ENCODE measurements at regions not wholly inside any gene's neighbourhood (a gene's known extent, or its start where the extent isn't known, plus 50 kb on each side); places are given as distances from the start of the nearest gene placed in this dataset.

DNA sequence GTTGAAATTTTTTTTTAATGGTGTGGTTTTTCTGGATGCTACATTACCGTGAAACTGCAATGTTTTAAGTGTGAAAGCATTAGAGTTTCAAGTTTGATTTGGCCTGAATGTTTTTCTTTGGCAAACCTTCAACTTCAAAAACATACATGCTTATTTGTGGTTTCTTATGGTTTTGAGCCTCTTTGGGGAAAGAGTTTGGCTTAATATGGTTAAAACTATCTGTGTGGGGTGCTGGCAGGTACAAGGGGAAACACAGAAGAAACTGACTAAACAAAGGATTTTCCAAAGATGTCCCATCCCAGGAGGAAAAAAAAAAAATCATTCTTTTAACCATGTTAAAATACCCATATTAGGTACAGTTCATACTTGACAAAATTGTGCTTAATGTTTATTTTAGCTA lies 121.1 kb downstream of the HGF start:
- no peaks in the 10 kb centered on the region for H3K27me3 ChIP-seq (ENCODE audit: control insufficient read depth, insufficient read depth, low read length)
- no peaks in the 10 kb centered on the region for H3K9me3 ChIP-seq (ENCODE audit: control insufficient read depth, insufficient read depth, low read length)
- H3K36me3 ChIP-seq (ENCODE audit: control insufficient read depth, insufficient read depth, low read length), result no peaks in the 10 kb centered on the region
- H3K9ac ChIP-seq (ENCODE audit: low read depth, low read length), result no peak overlapping the region
- H3K4me3 ChIP-seq (ENCODE audit: low read depth, low read length), result no peak overlapping the region
- H3K4me1 ChIP-seq (ENCODE audit: control insufficient read depth, insufficient read depth, low read length), result no peaks in the 10 kb centered on the region

DNA sequence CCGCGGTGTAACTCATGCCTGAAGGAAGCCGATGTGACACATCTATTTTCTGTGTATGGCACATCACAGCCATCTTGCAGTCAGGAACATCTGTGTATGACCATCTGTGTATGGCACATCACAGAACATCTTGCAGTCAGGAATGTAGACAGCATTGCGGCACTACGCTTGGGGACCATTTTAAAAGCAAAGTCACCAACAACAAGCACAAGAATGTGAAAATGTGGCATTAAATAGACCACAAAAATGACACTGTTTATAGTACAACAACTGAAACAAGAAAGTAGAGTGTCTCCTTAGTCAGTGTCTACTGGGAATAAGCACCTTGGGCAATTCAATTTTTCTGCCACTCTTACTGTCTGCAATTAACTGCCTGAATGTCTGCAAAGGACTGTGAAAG lies 124.4 kb downstream of the HGF start:
- Histone ChIP-seq H3K4me3 (ENCODE audit: low read depth, low read length) (no peak overlapping the region), H3K4me1 (ENCODE audit: control insufficient read depth, insufficient read depth, low read length) (no peaks in the 10 kb centered on the region), H3K9ac (ENCODE audit: low read depth, low read length) (no peak overlapping the region), H3K27me3 (ENCODE audit: control insufficient read depth, insufficient read depth, low read length) (no peaks in the 10 kb centered on the region), H3K36me3 (ENCODE audit: control insufficient read depth, insufficient read depth, low read length) (no peaks in the 10 kb centered on the region), H3K9me3 (ENCODE audit: control insufficient read depth, insufficient read depth, low read length) (no peaks in the 10 kb centered on the region)

DNA sequence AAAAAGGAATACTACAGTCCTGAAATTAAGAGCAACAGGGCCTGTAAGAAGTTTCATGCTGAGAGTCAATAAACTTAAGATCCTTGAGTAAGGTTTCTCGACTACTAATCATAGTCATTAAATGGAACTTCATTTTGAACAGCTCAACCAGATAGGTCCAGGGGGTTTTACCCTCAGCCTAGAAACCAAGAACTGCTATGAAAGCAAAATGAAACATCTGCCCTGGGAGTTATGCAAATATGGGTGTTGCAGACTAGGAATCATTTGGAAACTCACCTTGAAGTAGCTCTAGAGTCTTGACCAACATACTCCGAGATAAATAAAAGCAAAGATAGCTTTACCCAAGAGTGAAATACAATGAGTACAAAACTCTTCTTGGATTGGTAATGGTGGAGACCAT lies 128.0 kb downstream of the HGF start:
- H3K36me3 ChIP-seq (ENCODE audit: control insufficient read depth, insufficient read depth, low read length), result no peaks in the 10 kb centered on the region
- no peak overlapping the region for H3K4me3 ChIP-seq (ENCODE audit: low read depth, low read length)
- no peaks in the 10 kb centered on the region for H3K9me3 ChIP-seq (ENCODE audit: control insufficient read depth, insufficient read depth, low read length)
- H3K27me3 ChIP-seq (ENCODE audit: control insufficient read depth, insufficient read depth, low read length), result no peaks in the 10 kb centered on the region
- no peaks in the 10 kb centered on the region for H3K4me1 ChIP-seq (ENCODE audit: control insufficient read depth, insufficient read depth, low read length)
- no peak overlapping the region for H3K9ac ChIP-seq (ENCODE audit: low read depth, low read length)

DNA sequence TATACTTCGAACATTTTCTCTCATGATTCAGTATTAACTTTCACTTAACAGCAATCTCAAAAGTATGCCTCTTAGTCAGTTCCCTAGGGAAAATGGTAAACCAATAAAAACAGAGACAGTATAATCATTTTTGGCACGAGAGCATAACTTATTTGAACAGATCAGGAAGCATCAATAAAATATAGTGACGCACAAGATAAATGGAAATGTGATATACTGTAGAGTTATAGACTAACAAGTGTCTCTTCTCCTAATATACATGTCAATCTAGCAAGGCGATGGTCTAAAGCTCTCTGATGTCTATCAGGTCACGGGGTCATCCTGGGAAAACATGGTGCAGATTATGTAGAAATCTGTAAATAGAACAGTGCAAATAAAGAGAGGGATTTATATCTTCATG lies 131.6 kb downstream of the HGF start:
- no peaks in the 10 kb centered on the region for H3K27me3 ChIP-seq (ENCODE audit: control insufficient read depth, insufficient read depth, low read length)
- no peaks in the 10 kb centered on the region for H3K9me3 ChIP-seq (ENCODE audit: control insufficient read depth, insufficient read depth, low read length)
- no peak overlapping the region for H3K4me3 ChIP-seq (ENCODE audit: low read depth, low read length)
- no peak overlapping the region for H3K9ac ChIP-seq (ENCODE audit: low read depth, low read length)
- H3K4me1 ChIP-seq (ENCODE audit: control insufficient read depth, insufficient read depth, low read length), result no peaks in the 10 kb centered on the region
- no peaks in the 10 kb centered on the region for H3K36me3 ChIP-seq (ENCODE audit: control insufficient read depth, insufficient read depth, low read length)

DNA sequence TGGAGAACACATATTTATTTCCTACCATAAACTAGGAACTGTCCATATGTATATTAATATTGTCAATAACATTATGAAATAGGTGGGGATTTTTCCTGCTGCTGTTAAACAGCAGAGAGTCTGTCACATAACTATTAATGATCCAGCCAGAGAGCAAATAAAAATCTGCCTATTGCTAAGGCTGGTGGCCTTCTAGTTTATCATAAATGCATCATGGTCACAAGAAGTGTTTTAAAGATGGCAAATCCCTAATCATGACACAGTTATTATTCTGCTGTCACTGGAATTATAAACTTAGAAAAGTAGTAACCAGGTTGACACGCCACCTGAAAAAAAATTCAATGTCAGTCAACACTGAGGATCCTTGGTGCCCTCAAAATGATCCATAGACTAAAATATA lies 132.3 kb downstream of the HGF start:
- H3K4me1 ChIP-seq (ENCODE audit: control insufficient read depth, insufficient read depth, low read length), result no peaks in the 10 kb centered on the region
- H3K9ac ChIP-seq (ENCODE audit: low read depth, low read length), result no peak overlapping the region
- H3K4me3 ChIP-seq (ENCODE audit: low read depth, low read length), result no peak overlapping the region
- no peaks in the 10 kb centered on the region for H3K27me3 ChIP-seq (ENCODE audit: control insufficient read depth, insufficient read depth, low read length)
- no peaks in the 10 kb centered on the region for H3K9me3 ChIP-seq (ENCODE audit: control insufficient read depth, insufficient read depth, low read length)
- H3K36me3 ChIP-seq (ENCODE audit: control insufficient read depth, insufficient read depth, low read length), result no peaks in the 10 kb centered on the region

DNA sequence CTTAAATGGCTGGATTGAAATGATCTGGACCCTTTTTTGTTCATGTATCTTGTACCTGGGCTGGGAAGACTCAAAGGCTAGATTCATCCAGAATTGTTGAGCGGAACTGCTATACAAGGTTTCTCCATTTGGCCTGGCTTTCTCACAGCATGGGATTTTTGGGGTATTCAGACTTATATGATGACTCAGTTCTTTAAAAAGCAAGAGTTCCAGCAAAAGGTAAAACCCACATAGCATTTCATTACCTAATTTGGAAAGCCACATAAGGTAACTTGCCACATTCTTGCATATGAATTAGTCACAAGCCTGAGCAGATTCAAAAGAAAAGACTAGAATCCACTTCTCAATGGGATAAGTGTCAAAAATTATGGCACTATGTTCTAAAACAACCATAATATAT lies 137.4 kb downstream of the HGF start:
- Histone ChIP-seq H3K36me3 (ENCODE audit: control insufficient read depth, insufficient read depth, low read length) (no peaks in the 10 kb centered on the region), H3K4me3 (ENCODE audit: low read depth, low read length) (no peak overlapping the region), H3K9ac (ENCODE audit: low read depth, low read length) (no peak overlapping the region), H3K27me3 (ENCODE audit: control insufficient read depth, insufficient read depth, low read length) (no peaks in the 10 kb centered on the region), H3K9me3 (ENCODE audit: control insufficient read depth, insufficient read depth, low read length) (no peaks in the 10 kb centered on the region), H3K4me1 (ENCODE audit: control insufficient read depth, insufficient read depth, low read length) (no peaks in the 10 kb centered on the region)

DNA sequence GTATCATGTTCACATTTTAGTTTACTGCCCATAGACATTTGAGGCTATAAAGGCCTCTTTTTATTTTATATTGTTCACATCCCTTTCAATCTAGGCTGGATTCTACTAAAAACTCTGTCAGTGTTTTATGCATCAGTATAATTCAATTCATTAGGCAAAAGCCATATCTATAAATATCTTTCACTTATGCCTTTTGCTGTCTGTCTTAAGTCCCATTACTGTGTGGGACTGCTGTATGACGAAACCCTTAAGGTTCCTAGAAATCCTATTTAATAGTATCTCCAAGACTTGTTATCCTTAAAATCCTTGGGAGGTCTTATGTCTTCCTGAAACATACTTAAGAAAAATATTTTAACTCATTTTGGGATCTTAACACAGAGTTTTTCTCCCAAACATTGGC lies 139.2 kb downstream of the HGF start:
- H3K27me3 ChIP-seq (ENCODE audit: control insufficient read depth, insufficient read depth, low read length), result no peaks in the 10 kb centered on the region
- H3K4me1 ChIP-seq (ENCODE audit: control insufficient read depth, insufficient read depth, low read length), result no peaks in the 10 kb centered on the region
- H3K9me3 ChIP-seq (ENCODE audit: control insufficient read depth, insufficient read depth, low read length), result no peaks in the 10 kb centered on the region
- no peak overlapping the region for H3K4me3 ChIP-seq (ENCODE audit: low read depth, low read length)
- no peaks in the 10 kb centered on the region for H3K36me3 ChIP-seq (ENCODE audit: control insufficient read depth, insufficient read depth, low read length)
- no peak overlapping the region for H3K9ac ChIP-seq (ENCODE audit: low read depth, low read length)

DNA sequence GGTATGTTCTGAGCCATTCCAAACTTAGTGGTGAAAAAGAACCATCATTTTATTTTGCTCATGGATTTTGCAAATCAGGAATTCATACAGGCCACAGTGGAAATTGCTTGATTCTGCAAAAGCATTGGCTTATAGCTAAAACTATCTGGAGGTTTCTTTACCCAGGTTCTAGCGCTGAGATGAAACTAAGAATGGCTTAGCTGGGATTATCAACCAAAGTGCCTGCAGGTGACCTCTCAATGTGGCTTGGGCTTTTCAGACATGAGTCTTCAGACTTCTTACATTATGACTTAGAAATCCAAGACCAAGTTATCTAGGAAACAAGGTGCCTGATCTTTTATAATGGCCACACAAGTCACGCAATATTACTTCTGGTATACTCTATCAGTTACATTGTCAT lies 140.1 kb downstream of the HGF start:
- H3K4me1 ChIP-seq (ENCODE audit: control insufficient read depth, insufficient read depth, low read length), result no peaks in the 10 kb centered on the region

DNA sequence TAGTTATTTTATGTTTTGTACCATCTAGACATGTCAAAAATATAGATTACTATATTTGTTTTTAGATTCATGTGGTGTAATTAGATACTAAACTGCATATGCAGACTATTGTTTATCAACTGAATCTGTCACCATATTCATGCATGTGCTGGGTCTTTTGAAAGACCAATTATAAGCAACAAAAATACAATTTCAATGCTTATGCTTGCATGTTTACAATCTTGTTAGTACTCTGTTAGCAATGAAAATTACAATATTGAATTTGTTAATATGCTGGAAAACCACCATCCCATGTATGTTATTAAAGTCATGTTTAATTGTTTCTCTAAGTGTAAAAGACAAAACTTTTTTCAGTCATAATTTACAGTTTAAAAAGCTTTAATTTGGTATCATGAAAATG lies 140.9 kb downstream of the HGF start:
- H3K4me1 ChIP-seq (ENCODE audit: control insufficient read depth, insufficient read depth, low read length), result no peaks in the 10 kb centered on the region
- no peaks in the 10 kb centered on the region for H3K27me3 ChIP-seq (ENCODE audit: control insufficient read depth, insufficient read depth, low read length)
- H3K4me3 ChIP-seq (ENCODE audit: low read depth, low read length), result no peak overlapping the region
- H3K9me3 ChIP-seq (ENCODE audit: control insufficient read depth, insufficient read depth, low read length), result no peaks in the 10 kb centered on the region
- no peaks in the 10 kb centered on the region for H3K36me3 ChIP-seq (ENCODE audit: control insufficient read depth, insufficient read depth, low read length)
- H3K9ac ChIP-seq (ENCODE audit: low read depth, low read length), result no peak overlapping the region

More for the DNA sequence above, 140.1 kb downstream of the HGF start:
- Histone ChIP-seq H3K36me3 (ENCODE audit: control insufficient read depth, insufficient read depth, low read length) (no peaks in the 10 kb centered on the region), H3K27me3 (ENCODE audit: control insufficient read depth, insufficient read depth, low read length) (no peaks in the 10 kb centered on the region), H3K9me3 (ENCODE audit: control insufficient read depth, insufficient read depth, low read length) (no peaks in the 10 kb centered on the region), H3K9ac (ENCODE audit: low read depth, low read length) (no peak overlapping the region), H3K4me3 (ENCODE audit: low read depth, low read length) (no peak overlapping the region)

DNA sequence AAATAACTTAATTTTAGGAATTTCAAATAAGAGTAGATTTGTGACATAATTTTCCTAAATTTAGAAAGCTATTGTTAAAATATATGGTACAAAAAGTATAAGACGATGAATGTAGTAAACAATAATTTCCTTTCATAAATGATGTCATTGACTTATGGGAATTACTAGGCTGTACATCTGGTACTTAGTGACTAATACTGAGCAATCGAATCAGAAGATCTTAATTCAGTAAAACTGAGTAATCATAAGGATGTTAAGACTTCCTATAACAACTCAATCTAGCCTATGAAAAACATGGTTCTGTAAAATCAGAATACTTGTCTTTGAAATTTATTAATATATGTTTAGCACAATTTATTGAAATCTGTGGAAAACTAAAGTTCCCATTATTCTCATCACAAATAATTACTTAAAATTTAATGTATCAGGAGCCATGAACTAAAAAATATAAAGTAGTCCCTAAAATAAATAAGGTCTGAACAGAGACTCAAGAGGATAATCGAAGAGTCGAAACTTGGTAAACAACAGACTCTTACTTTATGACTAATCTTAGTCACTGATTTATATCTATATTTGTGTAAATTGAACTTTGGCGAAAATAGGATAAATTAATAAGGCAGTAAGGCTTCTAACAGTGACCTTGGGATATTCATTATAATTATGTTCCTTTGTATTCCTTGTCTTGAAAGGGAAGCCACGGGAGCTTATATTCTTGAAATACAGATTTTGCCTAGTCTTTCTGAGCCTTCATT lies 142.1 kb downstream of the HGF start:
- H3K4me3 ChIP-seq (ENCODE audit: low read depth, low read length), result no peak overlapping the region
- H3K9me3 ChIP-seq (ENCODE audit: control insufficient read depth, insufficient read depth, low read length), result no peaks in the 10 kb centered on the region
- H3K27me3 ChIP-seq (ENCODE audit: control insufficient read depth, insufficient read depth, low read length), result no peaks in the 10 kb centered on the region
- H3K4me1 ChIP-seq (ENCODE audit: control insufficient read depth, insufficient read depth, low read length), result no peaks in the 10 kb centered on the region
- H3K9ac ChIP-seq (ENCODE audit: low read depth, low read length), result no peak overlapping the region
- no peaks in the 10 kb centered on the region for H3K36me3 ChIP-seq (ENCODE audit: control insufficient read depth, insufficient read depth, low read length)

DNA sequence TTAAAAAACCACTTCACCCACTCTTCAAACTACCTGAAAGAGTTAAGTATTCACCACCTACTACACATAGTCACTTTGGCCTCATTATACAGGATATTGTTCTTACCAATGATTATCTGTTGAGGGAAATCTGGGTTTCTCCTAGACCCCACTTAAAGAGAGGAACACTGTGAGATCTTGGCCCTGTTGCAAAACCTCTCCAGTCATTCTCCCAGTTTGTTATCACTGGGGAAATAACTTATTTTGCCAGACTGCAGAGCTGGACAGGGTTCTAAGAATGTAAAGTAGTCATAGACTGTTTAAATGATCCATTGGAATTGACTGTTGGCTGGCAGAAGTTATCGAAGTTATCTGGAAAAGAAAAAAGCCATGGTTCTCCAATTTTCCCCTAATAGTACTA lies 143.8 kb downstream of the HGF start:
- Histone ChIP-seq H3K4me3 (ENCODE audit: low read depth, low read length) (no peak overlapping the region), H3K36me3 (ENCODE audit: control insufficient read depth, insufficient read depth, low read length) (no peaks in the 10 kb centered on the region), H3K4me1 (ENCODE audit: control insufficient read depth, insufficient read depth, low read length) (no peaks in the 10 kb centered on the region), H3K9me3 (ENCODE audit: control insufficient read depth, insufficient read depth, low read length) (no peaks in the 10 kb centered on the region), H3K27me3 (ENCODE audit: control insufficient read depth, insufficient read depth, low read length) (no peaks in the 10 kb centered on the region), H3K9ac (ENCODE audit: low read depth, low read length) (no peak overlapping the region)

DNA sequence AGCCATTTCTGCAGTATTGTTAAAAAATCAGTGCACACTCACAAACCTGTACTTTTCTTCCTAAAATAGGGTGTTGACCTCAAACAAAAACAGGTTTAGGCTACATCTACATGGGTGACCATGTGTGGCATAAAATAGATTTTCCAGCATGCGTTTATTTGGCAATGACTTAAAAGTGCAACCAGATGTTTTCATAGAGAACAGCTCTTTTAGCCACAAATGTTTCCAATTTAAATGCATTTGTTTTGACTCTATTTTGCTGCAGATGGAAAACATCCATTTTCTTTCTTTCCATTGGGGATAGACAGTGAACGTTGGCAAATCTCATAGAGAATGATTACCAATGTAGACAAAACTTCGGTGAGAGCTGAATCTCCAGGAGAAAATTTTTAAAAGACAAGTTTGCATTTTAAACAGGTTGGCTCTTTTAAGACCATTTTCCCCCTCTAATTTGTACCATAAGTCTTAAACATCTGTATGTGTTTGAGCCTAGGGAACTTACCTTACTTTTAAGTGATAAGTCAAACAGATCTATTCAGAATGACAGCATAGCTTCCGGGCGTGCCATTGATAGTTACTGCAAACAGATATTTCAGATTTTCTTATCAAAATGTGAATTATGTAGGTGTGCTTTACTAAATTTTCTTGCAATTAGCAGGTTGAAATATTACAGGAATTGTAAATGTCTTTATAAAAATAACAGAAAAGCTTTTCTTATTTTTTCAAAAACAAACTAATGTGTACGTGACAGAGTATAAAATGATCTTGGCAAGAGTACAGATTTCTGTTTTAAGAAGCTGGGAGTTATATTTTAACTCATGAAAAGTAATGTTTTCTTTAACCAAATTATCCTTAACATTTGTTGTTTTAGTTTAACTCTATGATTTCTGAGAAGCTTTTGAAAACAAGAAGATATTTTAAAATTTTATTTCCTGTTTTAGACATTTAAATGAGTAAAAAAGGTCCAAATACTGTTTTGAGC lies 144.9 kb downstream of the HGF start:
- Histone ChIP-seq H3K36me3 (ENCODE audit: control insufficient read depth, insufficient read depth, low read length) (no peaks in the 10 kb centered on the region), H3K9ac (ENCODE audit: low read depth, low read length) (no peak overlapping the region), H3K27me3 (ENCODE audit: control insufficient read depth, insufficient read depth, low read length) (no peaks in the 10 kb centered on the region), H3K9me3 (ENCODE audit: control insufficient read depth, insufficient read depth, low read length) (no peaks in the 10 kb centered on the region), H3K4me3 (ENCODE audit: low read depth, low read length) (no peak overlapping the region), H3K4me1 (ENCODE audit: control insufficient read depth, insufficient read depth, low read length) (no peaks in the 10 kb centered on the region)
